ENCODE measurements at regions not wholly inside any gene's neighbourhood (a gene's known extent, or its start where the extent isn't known, plus 50 kb on each side); places are given as distances from the start of the nearest gene placed in this dataset.
A peak's percentile ranks its signal among the peaks of the same experiment; 100 is the strongest.
"Not testable (repeated sequence)": the region's sequence is repeated elsewhere in the genome, so short reads cannot be mapped to it uniquely, and the experiment has no call there.

- not testable (repeated sequence) for DNase-seq
These were observed 286.6 kb upstream of the C1QTNF3 start for GRCh38 chr5:34329611-34330108.

- DNase-seq: not testable (repeated sequence)
These were observed 289.0 kb upstream of the C1QTNF3 start for GRCh38 chr5:34331928-34332454.

- DNase-seq: not testable (repeated sequence)
These were observed 296.5 kb upstream of the C1QTNF3 start for GRCh38 chr5:34339408-34340001.

GRCh38 chr5:34354440-34354839, 301.7 kb upstream of the RAI14 start:
- not testable (repeated sequence) for DNase-seq

- not testable (repeated sequence) for DNase-seq
These were observed 284.7 kb upstream of the RAI14 start for GRCh38 chr5:34371417-34371816.

- DNase-seq: not testable (repeated sequence)
These were observed 284.3 kb upstream of the RAI14 start for GRCh38 chr5:34371817-34372216.

GRCh38 chr5:34372739-34373138, 283.4 kb upstream of the RAI14 start:
- DNase-seq: not testable (repeated sequence)

- DNase-seq: not testable (repeated sequence)
These were observed 278.5 kb upstream of the RAI14 start for GRCh38 chr5:34377651-34378050.

GRCh38 chr5:34378498-34378897, 277.6 kb upstream of the RAI14 start:
- not testable (repeated sequence) for DNase-seq

- not testable (repeated sequence) for DNase-seq
These were observed 267.4 kb upstream of the RAI14 start for GRCh38 chr5:34388754-34389153.

- DNase-seq: no peak
These were observed 246.8 kb upstream of the RAI14 start for GRCh38 chr5:34409373-34409772.

- DNase-seq: no peak
These were observed 245.6 kb upstream of the RAI14 start for GRCh38 chr5:34410411-34411139.

GRCh38 chr5:34411470-34412346, 244.4 kb upstream of the RAI14 start:
- no peak for DNase-seq

- DNase-seq: no peak
These were observed 243.4 kb upstream of the RAI14 start for GRCh38 chr5:34412736-34413135.

- DNase-seq: no peak
These were observed 240.4 kb upstream of the RAI14 start for GRCh38 chr5:34415559-34416198.

GRCh38 chr5:34416501-34417008, 239.6 kb upstream of the RAI14 start:
- no peak for DNase-seq

GRCh38 chr5:34420191-34420590, 235.9 kb upstream of the RAI14 start:
- not testable (repeated sequence) for DNase-seq

GRCh38 chr5:34436761-34437501, 219.2 kb upstream of the RAI14 start:
- DNase-seq: no peak

- DNase-seq: no peak
These were observed 216.5 kb upstream of the RAI14 start for GRCh38 chr5:34439601-34440000.

GRCh38 chr5:34441767-34442166, 214.4 kb upstream of the RAI14 start:
- DNase-seq: not testable (repeated sequence)

- peak; percentile 27 for DNase-seq
These were observed 208.7 kb upstream of the RAI14 start for GRCh38 chr5:34447424-34447823.

GRCh38 chr5:34449639-34450038, 206.5 kb upstream of the RAI14 start:
- DNase-seq: no peak
